Activated CD4-positive, alpha-beta T cell treated with anti-CD3 and anti-CD28 coated beads for 24 hours (primary cell): ENCODE measurements at regions not wholly inside any gene's neighbourhood (a gene's known extent, or its start where the extent isn't known, plus 50 kb on each side); places are given as distances from the start of the nearest gene placed in this dataset.

Experiments used
- DNase-seq, 2 donors: peaks; one replicate each; pipeline ENCODE4 v3.0.0-alpha.2; 2020; ENCODE audit warnings: low read depth in 2 of 2

- DNase-seq = no peak
These were observed 200.5 kb downstream of the DRD1 start for GRCh38 chr5:175243441-175243840.

- DNase-seq = no peak
These were observed 201.8 kb downstream of the DRD1 start for GRCh38 chr5:175242207-175242606.

GRCh38 chr5:175238326-175238725 is 205.7 kb downstream of the DRD1 start:
- no peak for DNase-seq

GRCh38 chr5:175236176-175236575 is 207.8 kb downstream of the DRD1 start:
- no peak for DNase-seq

- no peak for DNase-seq
These were observed 208.6 kb downstream of the DRD1 start for GRCh38 chr5:175235251-175235960.

GRCh38 chr5:175230299-175230698 is 213.7 kb downstream of the DRD1 start:
- DNase-seq = no peak

- DNase-seq = no peak
These were observed 217.5 kb downstream of the DRD1 start for GRCh38 chr5:175226506-175226905.

GRCh38 chr5:175223291-175223690 is 220.7 kb downstream of the DRD1 start:
- DNase-seq = no peak

- no peak for DNase-seq
These were observed 221.4 kb downstream of the DRD1 start for GRCh38 chr5:175222621-175223020.

- DNase-seq = no peak
These were observed 223.4 kb downstream of the DRD1 start for GRCh38 chr5:175220549-175220948.

GRCh38 chr5:175219366-175219765 is 224.6 kb downstream of the DRD1 start:
- DNase-seq = no peak

- no peak for DNase-seq
These were observed 227.0 kb downstream of the DRD1 start for GRCh38 chr5:175216991-175217390.

- DNase-seq = no peak
These were observed 228.1 kb downstream of the DRD1 start for GRCh38 chr5:175215906-175216305.

- no peak for DNase-seq
These were observed 229.8 kb downstream of the DRD1 start for GRCh38 chr5:175214152-175214551.

- DNase-seq = no peak
These were observed 231.8 kb downstream of the DRD1 start for GRCh38 chr5:175211956-175212756.

- DNase-seq = no peak
These were observed 236.5 kb downstream of the DRD1 start for GRCh38 chr5:175207321-175208040.

- no peak for DNase-seq
These were observed 237.3 kb downstream of the DRD1 start for GRCh38 chr5:175206669-175207068.

- no peak for DNase-seq
These were observed 241.4 kb downstream of the DRD1 start for GRCh38 chr5:175202463-175203068.

GRCh38 chr5:175201393-175201792 is 242.6 kb downstream of the DRD1 start:
- no peak for DNase-seq

GRCh38 chr5:175195698-175196656 is 248.0 kb downstream of the DRD1 start:
- no peak for DNase-seq

- DNase-seq = no peak
These were observed 262.7 kb downstream of the DRD1 start for GRCh38 chr5:175181331-175181730.
